ENCODE measurements at regions not wholly inside any gene's neighbourhood (a gene's known extent, or its start where the extent isn't known, plus 50 kb on each side); places are given as distances from the start of the nearest gene placed in this dataset.

DNA sequence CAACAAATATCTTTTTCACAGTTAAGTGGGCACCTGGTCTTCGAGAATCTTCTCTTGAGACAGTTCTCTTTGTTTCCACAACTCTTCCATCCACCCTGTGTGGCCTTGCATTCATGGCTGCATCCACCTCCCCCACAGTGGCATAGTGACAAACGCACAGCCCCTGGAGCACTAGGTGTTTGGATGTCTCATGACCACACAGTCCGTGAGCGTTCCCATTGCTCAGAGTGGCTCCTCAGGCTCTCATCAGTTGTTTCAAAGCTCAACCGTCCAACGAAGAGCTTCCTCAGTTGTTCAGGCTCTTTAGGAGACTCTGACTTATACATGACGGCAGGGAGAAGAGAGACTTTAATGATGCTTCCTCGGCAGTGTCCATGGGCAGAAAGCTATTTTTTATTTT is 191.6 kb downstream of the CDRT15L2 start:
- TF ChIP-seq, protein P1, sequence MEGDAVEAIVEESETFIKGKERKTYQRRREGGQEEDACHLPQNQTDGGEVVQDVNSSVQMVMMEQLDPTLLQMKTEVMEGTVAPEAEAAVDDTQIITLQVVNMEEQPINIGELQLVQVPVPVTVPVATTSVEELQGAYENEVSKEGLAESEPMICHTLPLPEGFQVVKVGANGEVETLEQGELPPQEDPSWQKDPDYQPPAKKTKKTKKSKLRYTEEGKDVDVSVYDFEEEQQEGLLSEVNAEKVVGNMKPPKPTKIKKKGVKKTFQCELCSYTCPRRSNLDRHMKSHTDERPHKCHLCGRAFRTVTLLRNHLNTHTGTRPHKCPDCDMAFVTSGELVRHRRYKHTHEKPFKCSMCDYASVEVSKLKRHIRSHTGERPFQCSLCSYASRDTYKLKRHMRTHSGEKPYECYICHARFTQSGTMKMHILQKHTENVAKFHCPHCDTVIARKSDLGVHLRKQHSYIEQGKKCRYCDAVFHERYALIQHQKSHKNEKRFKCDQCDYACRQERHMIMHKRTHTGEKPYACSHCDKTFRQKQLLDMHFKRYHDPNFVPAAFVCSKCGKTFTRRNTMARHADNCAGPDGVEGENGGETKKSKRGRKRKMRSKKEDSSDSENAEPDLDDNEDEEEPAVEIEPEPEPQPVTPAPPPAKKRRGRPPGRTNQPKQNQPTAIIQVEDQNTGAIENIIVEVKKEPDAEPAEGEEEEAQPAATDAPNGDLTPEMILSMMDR (IDR thresholded peaks at IDR 0.05; ENCODE audit: extremely low read depth in 1 of 2, insufficient read depth in 1 of 2, low read depth in 1 of 2, low read length in 2 of 2), result no peak
- TF ChIP-seq EZH2 (IDR thresholded peaks at IDR 0.05; ENCODE audit: borderline replicate concordance, low read depth, low read length, severe bottlenecking) (no peak), FOS (IDR thresholded peaks at IDR 0.05; ENCODE audit: borderline replicate concordance, insufficient read depth, low read length) (no peak), POLR2A (IDR thresholded peaks at IDR 0.05; ENCODE audit: low read depth, low read length) (no peak)

All from endothelial cell of umbilical vein (primary cell).